GM12873 (cell line): ENCODE measurements at regions not wholly inside any gene's neighbourhood (a gene's known extent, or its start where the extent isn't known, plus 50 kb on each side); places are given as distances from the start of the nearest gene placed in this dataset.

ENCODE experiments used
- CTCF ChIP-seq: IDR thresholded peaks from 2 replicates; pipeline ENCODE4 v1.5.1; 2012; ENCODE audit warnings: low read depth, mild to moderate bottlenecking, moderate library complexity, low read length, control low read depth; ENCODE audit not compliant: insufficient read depth; ENCODE audit errors: missing control alignments

- TF ChIP-seq CTCF: no peak
These were observed 308.2 kb downstream of the ZNF608 start for GRCh38 chr5:124438026-124438902.

- no peak for TF ChIP-seq CTCF
These were observed 310.1 kb downstream of the ZNF608 start for GRCh38 chr5:124436294-124436693.

- TF ChIP-seq CTCF: no peak
These were observed 313.3 kb downstream of the ZNF608 start for GRCh38 chr5:124433170-124433569.

GRCh38 chr5:124421584-124421983, 324.9 kb downstream of the ZNF608 start:
- no peak for TF ChIP-seq CTCF

- TF ChIP-seq CTCF: no peak
These were observed 325.5 kb downstream of the ZNF608 start for GRCh38 chr5:124420952-124421351.

- TF ChIP-seq CTCF: no peak
These were observed 326.9 kb downstream of the ZNF608 start for GRCh38 chr5:124419531-124419930.

GRCh38 chr5:124418390-124418789, 328.0 kb downstream of the ZNF608 start:
- TF ChIP-seq CTCF: no peak
